ENCODE measurements at regions not wholly inside any gene's neighbourhood (a gene's known extent, or its start where the extent isn't known, plus 50 kb on each side); places are given as distances from the start of the nearest gene placed in this dataset.
"Not testable (repeated sequence)": the region's sequence is repeated elsewhere in the genome, so short reads cannot be mapped to it uniquely, and the experiment has no call there.

DNA sequence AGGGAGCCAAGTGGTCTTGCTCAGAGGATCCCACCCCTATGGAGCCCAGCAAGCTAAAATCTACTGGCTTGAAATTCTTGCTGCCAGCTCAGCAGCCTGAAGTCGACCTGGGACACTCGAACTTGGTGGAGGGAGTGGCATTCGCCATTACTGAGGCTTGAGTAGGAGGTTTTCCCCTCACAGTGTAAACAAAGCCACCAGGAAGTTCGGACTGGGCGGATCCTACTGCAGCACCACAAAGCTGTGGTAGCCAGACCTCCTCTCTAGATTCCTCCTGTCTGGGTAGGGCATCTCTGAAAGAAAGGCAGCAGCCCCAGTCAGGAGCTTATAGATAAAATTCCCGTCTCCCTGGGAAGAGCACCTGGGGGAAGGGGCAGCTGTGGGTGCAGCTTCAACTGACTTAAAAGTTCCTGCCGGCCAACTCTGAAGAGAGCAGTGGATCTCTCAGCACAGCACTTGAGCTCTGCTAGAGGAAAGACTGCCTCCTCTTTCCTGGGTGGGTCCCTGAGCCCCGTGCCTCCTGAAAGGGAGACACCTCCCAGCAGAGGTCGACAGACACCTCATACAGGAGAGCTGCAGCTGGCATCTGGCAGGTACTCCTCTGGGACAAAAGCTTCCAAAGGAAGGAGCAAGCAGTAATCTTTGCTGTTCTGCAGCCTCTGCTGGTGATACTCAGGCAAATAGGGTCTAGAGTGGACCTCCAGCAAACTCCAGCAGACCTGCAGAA, 576.3 kb upstream of the NECTIN3 start:
- H3K4me1 ChIP-seq (replicated peaks) = no peaks in the 10 kb centered on the region
- no peaks in the 10 kb centered on the region for H3K9me3 ChIP-seq (replicated peaks)
- no peak overlapping the region for H3K4me3 ChIP-seq
- H3K27ac ChIP-seq = no peak overlapping the region
- DNase-seq (ENCODE audit: low read depth in 1 of 2, low spot score in 2 of 2) = no peak
- no peaks in the 10 kb centered on the region for H3K27me3 ChIP-seq (replicated peaks)
- no peaks in the 10 kb centered on the region for H3K36me3 ChIP-seq

DNA sequence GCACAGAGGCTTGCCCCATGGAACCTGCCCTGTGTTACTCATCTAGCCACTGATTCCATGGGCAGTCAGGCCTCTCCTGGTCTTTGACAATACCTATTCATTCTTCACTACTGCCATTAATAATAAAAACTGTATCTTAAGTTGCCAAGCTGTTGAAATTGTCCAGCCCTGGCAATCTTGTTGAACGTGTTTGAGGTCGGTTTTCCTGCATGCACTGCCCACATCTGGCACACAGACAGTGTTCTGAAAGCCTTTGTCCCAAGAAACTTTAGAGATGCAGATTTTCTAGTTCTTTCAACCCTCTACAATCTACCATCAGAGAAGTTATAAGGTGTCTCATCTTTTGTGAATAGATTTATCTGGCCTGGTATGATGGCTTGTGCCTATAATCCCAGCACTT, 567.2 kb upstream of the NECTIN3 start:
- Histone ChIP-seq H3K4me3 (no peak overlapping the region), H3K27ac (no peak overlapping the region), H3K4me1 (replicated peaks) (no peaks in the 10 kb centered on the region), H3K36me3 (no peaks in the 10 kb centered on the region), H3K27me3 (replicated peaks) (no peaks in the 10 kb centered on the region), H3K9me3 (replicated peaks) (no peaks in the 10 kb centered on the region; the same call in 1 of the 2 replicates)
- no peak for DNase-seq (ENCODE audit: low read depth in 1 of 2, low spot score in 2 of 2)

DNA sequence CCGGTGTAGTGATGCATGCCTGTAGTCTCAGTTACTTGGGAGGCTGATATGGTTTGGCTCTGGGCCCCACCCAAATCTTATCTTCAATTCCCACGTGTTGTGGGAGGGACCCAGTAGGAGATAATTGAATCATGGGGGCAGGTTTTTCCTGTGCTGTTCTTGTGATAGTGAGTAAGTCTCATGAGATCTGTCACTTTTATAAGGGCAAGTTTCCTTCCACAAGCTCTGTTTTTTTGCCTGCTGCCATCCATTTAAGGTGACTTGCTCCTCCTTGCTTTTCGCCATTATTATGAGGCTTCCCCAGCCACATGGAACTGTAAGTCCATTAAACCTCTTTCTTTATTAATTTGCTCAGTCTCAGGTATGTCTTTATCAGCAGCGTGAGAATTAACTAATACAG, 566.7 kb upstream of the NECTIN3 start:
- no peaks in the 10 kb centered on the region for H3K36me3 ChIP-seq
- no peaks in the 10 kb centered on the region for H3K27me3 ChIP-seq (replicated peaks)
- H3K9me3 ChIP-seq (replicated peaks) = no peaks in the 10 kb centered on the region; the same call in 1 of the 2 replicates
- H3K4me3 ChIP-seq = no peak overlapping the region
- H3K27ac ChIP-seq = no peak overlapping the region
- H3K4me1 ChIP-seq (replicated peaks) = no peaks in the 10 kb centered on the region
- DNase-seq (ENCODE audit: low read depth in 1 of 2, low spot score in 2 of 2) = no peak

DNA sequence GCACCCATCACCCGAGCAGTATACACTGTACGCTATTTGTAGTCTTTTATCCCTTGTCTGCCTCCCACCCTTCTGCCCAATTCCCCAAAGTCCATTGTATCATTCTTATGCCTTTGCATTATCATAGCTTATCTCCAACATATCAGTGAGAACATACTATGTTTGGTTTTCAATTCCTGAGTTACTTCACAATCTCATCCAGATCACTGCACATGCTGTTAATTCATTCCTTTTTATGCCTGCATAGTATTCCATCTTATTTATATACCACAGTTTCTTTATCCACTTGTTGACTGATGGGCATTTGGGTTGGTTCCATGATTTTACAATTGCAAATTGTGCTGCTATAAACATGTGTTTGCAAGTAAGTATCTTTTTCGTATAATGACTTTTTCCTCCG, 564.7 kb upstream of the NECTIN3 start:
- no peak for DNase-seq (ENCODE audit: low read depth in 1 of 2, low spot score in 2 of 2)
- H3K27me3 ChIP-seq (replicated peaks) = no peaks in the 10 kb centered on the region
- H3K9me3 ChIP-seq (replicated peaks) = no peaks in the 10 kb centered on the region; the same call in 1 of the 2 replicates
- no peaks in the 10 kb centered on the region for H3K36me3 ChIP-seq
- no peak overlapping the region for H3K4me3 ChIP-seq
- H3K4me1 ChIP-seq (replicated peaks) = no peaks in the 10 kb centered on the region
- H3K27ac ChIP-seq = no peak overlapping the region

DNA sequence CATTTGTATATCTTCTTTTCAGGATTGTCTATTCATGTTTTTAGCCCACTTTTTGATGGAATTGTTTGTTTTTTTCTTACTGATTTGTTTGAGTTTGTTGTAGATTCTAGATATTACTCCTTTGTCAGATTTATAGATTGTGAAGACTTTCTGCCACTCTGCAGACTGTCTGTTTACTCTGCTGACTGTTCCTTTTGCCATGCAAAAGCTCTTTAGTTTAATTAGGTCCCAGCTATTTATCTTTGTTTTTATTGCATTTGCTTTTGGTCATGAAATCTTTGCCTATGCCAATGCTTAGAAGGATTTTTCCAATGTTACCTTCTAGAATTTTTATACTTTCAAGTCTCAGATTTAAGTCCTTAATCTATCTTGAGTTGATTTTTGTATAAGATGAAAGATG, 564.0 kb upstream of the NECTIN3 start:
- H3K9me3 ChIP-seq (replicated peaks); DNase-seq (ENCODE audit: low read depth in 1 of 2, low spot score in 2 of 2); H3K36me3 ChIP-seq; H3K4me3 ChIP-seq; H3K27me3 ChIP-seq (replicated peaks); H3K4me1 ChIP-seq (replicated peaks); H3K27ac ChIP-seq: not testable (repeated sequence)

DNA sequence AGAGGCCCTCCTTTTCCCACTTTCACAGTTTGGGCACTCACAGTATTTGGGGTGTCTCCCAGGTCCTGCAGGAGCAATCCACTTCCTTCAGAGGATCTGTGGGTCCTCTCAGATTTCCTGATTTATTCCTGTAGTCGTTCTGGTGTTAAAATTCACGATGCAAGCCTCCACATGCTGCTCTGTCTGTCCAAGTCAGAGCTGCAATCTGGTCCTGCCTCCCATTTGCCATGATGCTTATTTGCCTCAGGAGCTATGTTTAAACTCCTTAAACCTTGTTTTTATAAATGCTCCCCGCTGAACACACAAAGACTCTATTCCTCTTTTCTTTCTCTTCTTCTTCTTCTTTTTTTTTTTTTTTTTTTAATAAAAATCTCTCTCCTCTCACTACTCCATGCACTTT, 558.7 kb upstream of the NECTIN3 start:
- no peak for DNase-seq (ENCODE audit: low read depth in 1 of 2, low spot score in 2 of 2)

DNA sequence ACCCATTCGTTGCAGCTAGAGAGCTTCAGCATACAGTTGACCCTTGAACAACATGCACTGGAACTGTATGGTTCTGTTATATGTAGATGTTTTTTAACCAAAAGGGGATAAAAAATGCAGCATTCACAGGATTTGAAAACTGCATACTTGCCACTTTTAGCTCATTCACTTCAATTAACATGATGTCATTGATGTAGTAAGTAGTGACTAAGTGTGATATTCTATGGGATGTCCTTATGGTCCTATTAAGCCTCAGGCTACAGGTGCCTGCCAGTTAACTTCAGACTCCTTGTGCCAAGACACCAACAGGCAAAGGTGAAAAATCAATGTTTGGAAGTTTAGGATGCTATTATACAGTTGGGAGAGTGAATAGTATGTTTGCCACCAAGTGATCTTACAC, 553.6 kb upstream of the NECTIN3 start:
- DNase-seq (ENCODE audit: low read depth in 1 of 2, low spot score in 2 of 2) = no peak
- H3K27ac ChIP-seq = no peak overlapping the region
- no peaks in the 10 kb centered on the region for H3K9me3 ChIP-seq (replicated peaks)
- peaks cover 13% of the 10 kb centered on the region for H3K4me1 ChIP-seq (replicated peaks)
- no peaks in the 10 kb centered on the region for H3K27me3 ChIP-seq (replicated peaks)
- H3K36me3 ChIP-seq = no peaks in the 10 kb centered on the region
- no peak overlapping the region for H3K4me3 ChIP-seq

More for the DNA sequence above, 558.7 kb upstream of the NECTIN3 start:
- no peak overlapping the region for H3K4me3 ChIP-seq
- H3K36me3 ChIP-seq = no peaks in the 10 kb centered on the region
- H3K9me3 ChIP-seq (replicated peaks) = no peaks in the 10 kb centered on the region
- H3K4me1 ChIP-seq (replicated peaks) = no peaks in the 10 kb centered on the region
- no peak overlapping the region for H3K27ac ChIP-seq
- no peaks in the 10 kb centered on the region for H3K27me3 ChIP-seq (replicated peaks)

DNA sequence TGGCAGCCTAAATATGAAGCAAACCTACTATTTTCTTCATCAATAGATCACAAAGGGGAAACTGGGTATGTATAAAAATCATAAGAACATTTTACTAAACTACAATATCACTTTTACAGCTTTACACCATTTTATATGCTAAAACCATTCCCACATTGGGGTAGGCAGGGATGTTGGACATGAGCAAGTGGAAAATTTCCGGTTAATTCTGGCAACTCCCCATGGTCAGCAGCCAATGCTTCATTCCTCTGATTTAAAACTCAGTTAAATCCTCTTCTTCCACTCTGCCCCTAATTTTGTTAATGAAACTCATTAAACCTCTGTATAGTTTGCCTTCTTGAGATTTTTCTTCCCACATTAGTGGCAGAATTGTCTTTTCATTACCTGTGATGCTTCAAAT, 552.5 kb upstream of the NECTIN3 start:
- Histone ChIP-seq H3K27me3 (replicated peaks) (no peaks in the 10 kb centered on the region), H3K4me1 (replicated peaks) (peaks cover 13% of the 10 kb centered on the region), H3K36me3 (no peaks in the 10 kb centered on the region), H3K27ac (no peak overlapping the region), H3K4me3 (no peak overlapping the region), H3K9me3 (replicated peaks) (no peaks in the 10 kb centered on the region)
- no peak for DNase-seq (ENCODE audit: low read depth in 1 of 2, low spot score in 2 of 2)

DNA sequence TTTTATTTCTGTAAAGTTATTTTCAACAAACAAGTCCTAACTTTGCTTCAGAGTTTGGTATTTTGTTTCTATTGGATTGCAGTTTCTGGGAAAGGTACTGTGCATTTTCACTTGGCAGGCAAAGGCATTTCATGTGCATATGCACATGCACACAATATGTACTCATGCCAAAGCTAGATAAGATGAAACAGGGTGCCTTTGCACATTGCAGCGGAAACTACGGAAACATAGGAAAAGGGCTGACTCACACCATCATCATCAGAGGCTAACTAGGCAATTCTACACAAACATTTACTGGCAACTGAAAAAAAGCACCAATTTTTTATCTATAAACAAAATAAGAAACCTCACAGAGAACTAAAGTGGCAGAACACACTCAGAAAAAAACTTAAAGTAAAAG, 550.6 kb upstream of the NECTIN3 start:
- Histone ChIP-seq H3K36me3 (no peaks in the 10 kb centered on the region), H3K27ac (peak overlapping the region; percentile 78), H3K27me3 (replicated peaks) (no peaks in the 10 kb centered on the region), H3K9me3 (replicated peaks) (no peaks in the 10 kb centered on the region), H3K4me1 (replicated peaks) (peaks cover 14% of the 10 kb centered on the region), H3K4me3 (no peak overlapping the region)
- peak; percentile 57 to 63 for DNase-seq (ENCODE audit: low read depth in 1 of 2, low spot score in 2 of 2)

DNA sequence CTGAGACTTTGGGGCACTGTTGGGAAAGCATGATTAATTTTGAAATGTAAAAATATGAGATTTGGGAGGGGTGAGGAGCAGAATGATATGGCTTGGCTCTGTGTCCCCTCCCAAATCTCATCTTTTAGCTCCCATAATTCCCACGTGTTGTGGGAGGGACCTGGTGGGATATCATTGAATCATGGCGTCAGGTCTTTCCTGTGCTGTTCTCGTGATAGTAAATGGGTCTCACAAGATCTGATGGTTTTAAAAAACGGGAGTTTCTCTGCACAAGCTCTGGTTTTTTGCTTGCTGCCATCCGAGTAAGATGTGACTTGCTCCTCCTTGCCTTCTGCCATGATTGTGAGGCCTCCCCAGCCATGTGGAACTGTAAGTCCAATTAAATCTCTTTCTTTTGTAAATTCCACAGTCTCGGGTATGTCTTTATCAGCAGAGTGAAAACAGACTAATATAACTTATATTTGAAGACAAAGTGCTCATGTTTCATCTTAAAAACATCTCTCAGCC, 546.0 kb upstream of the NECTIN3 start:
- not testable (repeated sequence) for H3K36me3 ChIP-seq; H3K27me3 ChIP-seq (replicated peaks); DNase-seq (ENCODE audit: low read depth in 1 of 2, low spot score in 2 of 2); H3K4me3 ChIP-seq; H3K27ac ChIP-seq; H3K9me3 ChIP-seq (replicated peaks)
- H3K4me1 ChIP-seq (replicated peaks) = peaks cover 37% of the 10 kb centered on the region

DNA sequence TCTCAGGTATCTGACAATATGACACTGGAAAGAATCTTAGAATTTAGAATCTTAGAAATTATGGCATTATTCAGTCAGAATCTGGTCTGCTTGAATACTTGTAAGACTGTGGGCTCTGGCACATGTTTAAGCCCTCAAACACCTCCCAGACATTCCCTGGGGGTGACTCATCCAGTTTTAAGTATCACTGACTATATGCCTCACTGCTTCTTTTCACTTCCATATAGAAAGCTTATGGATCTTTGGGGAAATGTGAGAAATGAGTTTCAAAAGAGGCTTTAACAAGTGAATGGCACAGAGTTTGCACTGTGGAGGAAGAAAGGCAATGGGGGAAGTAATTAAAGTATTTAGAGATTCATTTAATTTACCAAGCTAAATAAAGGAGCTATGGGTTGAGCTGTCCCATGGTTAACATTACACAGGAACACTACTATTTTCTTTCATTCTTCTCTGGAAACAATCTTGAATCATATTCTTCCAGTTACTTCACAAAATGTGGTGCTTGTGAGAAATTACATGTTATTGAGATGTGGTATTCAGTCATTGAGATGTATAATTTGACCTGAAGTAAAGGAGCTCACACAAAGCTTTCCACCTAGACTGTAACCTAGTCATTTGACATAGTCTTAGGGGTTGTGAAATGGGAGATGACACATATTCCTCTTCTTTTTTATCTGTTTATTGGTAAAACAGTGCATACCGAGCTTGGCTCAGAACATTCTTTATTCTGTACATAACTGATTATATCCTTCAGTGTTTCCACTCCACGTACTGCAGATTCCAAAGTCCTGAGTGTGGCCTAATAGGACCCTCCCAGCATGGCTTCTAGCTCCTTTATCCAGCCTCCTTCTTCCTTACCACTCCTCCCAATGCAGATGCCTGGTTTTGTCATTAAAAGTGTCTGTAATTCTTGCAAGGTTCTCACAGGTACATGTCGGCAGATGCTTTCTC, 544.6 kb upstream of the NECTIN3 start:
- H3K27me3 ChIP-seq (replicated peaks) = no peaks in the 10 kb centered on the region
- peak; percentile 76 to 81 for DNase-seq (ENCODE audit: low read depth in 1 of 2, low spot score in 2 of 2)
- no peaks in the 10 kb centered on the region; the same call in 1 of the 2 replicates for H3K9me3 ChIP-seq (replicated peaks)
- peaks cover 25% of the 10 kb centered on the region for H3K4me1 ChIP-seq (replicated peaks)
- no peak overlapping the region for H3K4me3 ChIP-seq
- peak overlapping the region; percentile 95 for H3K27ac ChIP-seq
- no peaks in the 10 kb centered on the region for H3K36me3 ChIP-seq

DNA sequence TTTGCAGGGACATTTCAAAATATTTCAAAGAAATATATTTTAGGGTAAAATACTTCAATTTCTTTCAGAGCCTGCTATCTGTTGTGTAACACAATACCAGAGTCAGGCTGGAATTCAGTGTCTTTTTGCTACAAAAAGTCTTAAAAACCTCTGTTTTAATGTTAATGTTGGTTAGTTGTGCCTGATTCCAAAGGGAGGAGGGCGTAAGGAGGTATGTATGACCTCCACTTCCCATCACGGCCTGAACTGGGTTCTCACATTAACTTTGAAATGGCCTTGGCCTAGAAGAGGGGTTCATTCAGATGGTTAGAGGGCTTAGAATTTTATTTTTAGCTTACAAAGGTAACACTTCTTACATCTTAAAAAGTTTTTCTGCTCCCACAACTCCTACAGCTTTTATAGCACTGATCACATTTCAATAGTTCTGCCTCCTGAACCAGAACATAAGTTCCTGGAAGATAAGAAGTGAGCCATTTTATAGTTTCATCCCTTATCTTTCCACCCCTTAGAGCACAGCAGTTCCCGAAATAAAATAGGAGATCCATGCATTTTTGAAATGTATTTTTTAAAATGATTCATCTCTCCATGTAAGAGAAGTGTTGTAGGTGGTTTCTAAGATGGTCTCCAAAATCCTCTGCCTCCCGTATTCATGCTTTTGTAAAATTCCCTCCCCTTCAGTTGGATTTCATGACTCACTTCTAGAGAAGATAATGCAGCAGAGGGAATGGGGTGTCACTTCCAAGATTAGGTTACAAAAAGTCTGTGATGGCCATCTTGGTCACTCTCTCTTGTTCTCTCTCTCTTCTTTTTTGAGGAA, 543.1 kb upstream of the NECTIN3 start:
- DNase-seq (ENCODE audit: low read depth in 1 of 2, low spot score in 2 of 2) = no peak
- Histone ChIP-seq H3K36me3 (no peaks in the 10 kb centered on the region), H3K27ac (peak overlapping the region; percentile 95), H3K9me3 (replicated peaks) (no peaks in the 10 kb centered on the region; the same call in 1 of the 2 replicates), H3K4me1 (replicated peaks) (peaks cover 25% of the 10 kb centered on the region), H3K4me3 (no peak overlapping the region), H3K27me3 (replicated peaks) (no peaks in the 10 kb centered on the region)

DNA sequence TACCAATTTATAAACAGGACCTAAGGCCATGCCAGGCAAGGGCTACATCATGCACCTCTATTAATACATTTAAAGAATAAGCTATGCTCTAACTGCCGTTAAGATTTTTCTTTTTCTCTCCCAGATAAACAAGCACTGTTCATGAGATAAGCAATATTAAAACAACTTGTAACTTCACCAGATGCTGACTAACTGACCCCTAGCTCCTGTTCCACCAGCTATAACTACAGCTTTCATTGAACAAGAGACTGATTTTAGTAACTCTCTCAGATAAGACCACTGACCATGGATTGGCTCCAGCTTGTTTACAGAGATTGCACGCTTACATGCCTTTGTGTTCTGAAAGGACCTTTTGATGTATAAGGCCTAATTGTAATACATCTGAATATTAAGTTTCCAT, 540.7 kb upstream of the NECTIN3 start:
- no peaks in the 10 kb centered on the region for H3K36me3 ChIP-seq
- H3K27me3 ChIP-seq (replicated peaks) = no peaks in the 10 kb centered on the region
- no peaks in the 10 kb centered on the region; the same call in 1 of the 2 replicates for H3K9me3 ChIP-seq (replicated peaks)
- no peak overlapping the region for H3K4me3 ChIP-seq
- no peak for DNase-seq (ENCODE audit: low read depth in 1 of 2, low spot score in 2 of 2)
- no peak overlapping the region for H3K27ac ChIP-seq
- H3K4me1 ChIP-seq (replicated peaks) = peaks cover 24% of the 10 kb centered on the region
